ENCODE measurements at regions not wholly inside any gene's neighbourhood (a gene's known extent, or its start where the extent isn't known, plus 50 kb on each side); places are given as distances from the start of the nearest gene placed in this dataset.
"Not testable (repeated sequence)": the region's sequence is repeated elsewhere in the genome, so short reads cannot be mapped to it uniquely, and the experiment has no call there.

- Mint-ChIP-seq H3K4me3 (no peak overlapping the region), H3K9me3 (peaks cover 0 to 6% of the 10 kb centered on the region in 2 donors), H3K4me1 (no peaks in the 10 kb centered on the region), H3K27me3 (no peaks in the 10 kb centered on the region), H3K27ac (no peak overlapping the region)
- no peak for ATAC-seq
- DNase-seq, result no peak
These were observed 1033.5 kb downstream of the HACE1 start for GRCh38 chr6:103826209-103826608.

GRCh38 chr6:103820148-103820547 lies 1039.6 kb downstream of the HACE1 start:
- H3K4me3 Mint-ChIP-seq, result no peak overlapping the region
- H3K9me3 Mint-ChIP-seq, result peaks cover 0 to 24% of the 10 kb centered on the region in 2 donors
- DNase-seq (no peak), ATAC-seq (no peak)
- H3K27ac Mint-ChIP-seq, result no peak overlapping the region
- H3K4me1 Mint-ChIP-seq, result no peaks in the 10 kb centered on the region
- peaks cover 6% of the 10 kb centered on the region for H3K27me3 Mint-ChIP-seq

- ATAC-seq, result no peak
- H3K9me3 Mint-ChIP-seq, result peaks cover 0 to 26% of the 10 kb centered on the region in 2 donors
- peaks cover 6% of the 10 kb centered on the region for H3K27me3 Mint-ChIP-seq
These were observed 1040.2 kb downstream of the HACE1 start for GRCh38 chr6:103819509-103819908.

GRCh38 chr6:103812970-103813369 lies 1046.7 kb downstream of the HACE1 start:
- DNase-seq, result no peak
- H3K4me3 Mint-ChIP-seq, result no peak overlapping the region
- no peaks in the 10 kb centered on the region for H3K4me1 Mint-ChIP-seq
- H3K9me3 Mint-ChIP-seq, result peaks cover 0 to 12% of the 10 kb centered on the region in 2 donors
- no peak overlapping the region for H3K27ac Mint-ChIP-seq
- no peaks in the 10 kb centered on the region for H3K27me3 Mint-ChIP-seq
- ATAC-seq, result no peak

More at GRCh38 chr6:103819509-103819908, 1040.2 kb downstream of the HACE1 start:
- no peaks in the 10 kb centered on the region for H3K4me1 Mint-ChIP-seq
- no peak overlapping the region for H3K4me3 Mint-ChIP-seq
- H3K27ac Mint-ChIP-seq, result no peak overlapping the region
- no peak for DNase-seq

GRCh38 chr6:103801901-103802479 lies 1057.7 kb downstream of the HACE1 start:
- not testable (repeated sequence) for H3K27me3 Mint-ChIP-seq, H3K27ac Mint-ChIP-seq, H3K9me3 Mint-ChIP-seq, H3K4me1 Mint-ChIP-seq, H3K4me3 Mint-ChIP-seq, DNase-seq, ATAC-seq

- DNase-seq (no peak), ATAC-seq (no peak)
- no peak overlapping the region for H3K4me3 Mint-ChIP-seq
- H3K27me3 Mint-ChIP-seq, result no peaks in the 10 kb centered on the region
- no peak overlapping the region for H3K27ac Mint-ChIP-seq
- H3K9me3 Mint-ChIP-seq, result peaks cover 7 to 9% of the 10 kb centered on the region in 2 donors
- H3K4me1 Mint-ChIP-seq, result no peaks in the 10 kb centered on the region
These were observed 1059.6 kb downstream of the HACE1 start for GRCh38 chr6:103799971-103800670.

- H3K4me1 Mint-ChIP-seq, result no peaks in the 10 kb centered on the region
- H3K27me3 Mint-ChIP-seq, result no peaks in the 10 kb centered on the region
- peaks cover 4 to 6% of the 10 kb centered on the region in 2 donors for H3K9me3 Mint-ChIP-seq
- no peak for DNase-seq
- ATAC-seq, result no peak
- H3K27ac Mint-ChIP-seq, result no peak overlapping the region
- no peak overlapping the region for H3K4me3 Mint-ChIP-seq
These were observed 1061.6 kb downstream of the HACE1 start for GRCh38 chr6:103798166-103798565.

- Mint-ChIP-seq H3K9me3 (peaks cover 2 to 4% of the 10 kb centered on the region in 2 donors), H3K4me3 (no peak overlapping the region)
These were observed 1062.0 kb downstream of the HACE1 start for GRCh38 chr6:103797738-103798137.

GRCh38 chr6:103791458-103791857 lies 1068.3 kb downstream of the HACE1 start:
- H3K4me1 Mint-ChIP-seq, result no peaks in the 10 kb centered on the region
- no peak for DNase-seq
- H3K4me3 Mint-ChIP-seq, result no peak overlapping the region
- no peak overlapping the region for H3K27ac Mint-ChIP-seq
- peaks cover 0 to 4% of the 10 kb centered on the region in 2 donors for H3K9me3 Mint-ChIP-seq
- ATAC-seq, result no peak
- H3K27me3 Mint-ChIP-seq, result no peaks in the 10 kb centered on the region

More at GRCh38 chr6:103797738-103798137, 1062.0 kb downstream of the HACE1 start:
- Mint-ChIP-seq H3K27ac (no peak overlapping the region), H3K4me1 (no peaks in the 10 kb centered on the region), H3K27me3 (no peaks in the 10 kb centered on the region)
- no peak for ATAC-seq
- DNase-seq, result no peak

- Mint-ChIP-seq H3K9me3 (no peaks in the 10 kb centered on the region), H3K27ac (no peak overlapping the region), H3K27me3 (no peaks in the 10 kb centered on the region), H3K4me1 (no peaks in the 10 kb centered on the region), H3K4me3 (no peak overlapping the region)
- ATAC-seq (no peak), DNase-seq (no peak)
These were observed 1075.6 kb downstream of the HACE1 start for GRCh38 chr6:103784117-103784516.

GRCh38 chr6:103783329-103783728 lies 1076.4 kb downstream of the HACE1 start:
- Mint-ChIP-seq H3K4me1 (no peaks in the 10 kb centered on the region), H3K4me3 (no peak overlapping the region)
- no peak for DNase-seq

GRCh38 chr6:103769431-103769830 lies 1090.3 kb downstream of the HACE1 start:
- Mint-ChIP-seq H3K27me3 (no peaks in the 10 kb centered on the region), H3K4me3 (no peak overlapping the region), H3K9me3 (peaks cover 0 to 5% of the 10 kb centered on the region in 2 donors), H3K4me1 (no peaks in the 10 kb centered on the region), H3K27ac (no peak overlapping the region)
- ATAC-seq, result no peak
- DNase-seq, result no peak

More at GRCh38 chr6:103783329-103783728, 1076.4 kb downstream of the HACE1 start:
- no peaks in the 10 kb centered on the region for H3K9me3 Mint-ChIP-seq
- no peak overlapping the region for H3K27ac Mint-ChIP-seq
- no peak for ATAC-seq
- no peaks in the 10 kb centered on the region for H3K27me3 Mint-ChIP-seq

- Mint-ChIP-seq H3K9me3 (no peaks in the 10 kb centered on the region), H3K27ac (no peak overlapping the region), H3K4me3 (no peak overlapping the region), H3K4me1 (no peaks in the 10 kb centered on the region), H3K27me3 (no peaks in the 10 kb centered on the region)
- no peak for DNase-seq
- ATAC-seq, result no peak
These were observed 1109.1 kb downstream of the HACE1 start for GRCh38 chr6:103750603-103751002.

GRCh38 chr6:103734016-103734415 lies 1125.7 kb downstream of the HACE1 start:
- H3K4me3 Mint-ChIP-seq, result no peak overlapping the region
- peaks cover 4 to 28% of the 10 kb centered on the region in 2 donors for H3K9me3 Mint-ChIP-seq
- no peak overlapping the region for H3K27ac Mint-ChIP-seq
- no peaks in the 10 kb centered on the region for H3K27me3 Mint-ChIP-seq
- ATAC-seq, result no peak
- no peak for DNase-seq
- H3K4me1 Mint-ChIP-seq, result no peaks in the 10 kb centered on the region

- Mint-ChIP-seq H3K4me1 (no peaks in the 10 kb centered on the region), H3K27ac (no peak overlapping the region), H3K27me3 (no peaks in the 10 kb centered on the region)
These were observed 1130.1 kb downstream of the HACE1 start for GRCh38 chr6:103729658-103730057.

GRCh38 chr6:103723438-103724322 lies 1136.0 kb downstream of the HACE1 start:
- H3K27ac Mint-ChIP-seq, result no peak overlapping the region
- no peaks in the 10 kb centered on the region for H3K27me3 Mint-ChIP-seq
- peaks cover 5 to 12% of the 10 kb centered on the region in 2 donors for H3K9me3 Mint-ChIP-seq
- ATAC-seq (no peak), DNase-seq (no peak)
- no peaks in the 10 kb centered on the region for H3K4me1 Mint-ChIP-seq
- no peak overlapping the region for H3K4me3 Mint-ChIP-seq

More at GRCh38 chr6:103729658-103730057, 1130.1 kb downstream of the HACE1 start:
- H3K9me3 Mint-ChIP-seq, result peaks cover 0 to 5% of the 10 kb centered on the region in 2 donors
- H3K4me3 Mint-ChIP-seq, result no peak overlapping the region
- DNase-seq (no peak), ATAC-seq (no peak)

All from stimulated activated naive CD8-positive, alpha-beta T cell treated with anti-CD3 and anti-CD28 coated beads, Interleukin-15, amount 100 ng/mL, for 72 hours (primary cell).